ENCODE measurements at regions not wholly inside any gene's neighbourhood (a gene's known extent, or its start where the extent isn't known, plus 50 kb on each side); places are given as distances from the start of the nearest gene placed in this dataset.

DNA sequence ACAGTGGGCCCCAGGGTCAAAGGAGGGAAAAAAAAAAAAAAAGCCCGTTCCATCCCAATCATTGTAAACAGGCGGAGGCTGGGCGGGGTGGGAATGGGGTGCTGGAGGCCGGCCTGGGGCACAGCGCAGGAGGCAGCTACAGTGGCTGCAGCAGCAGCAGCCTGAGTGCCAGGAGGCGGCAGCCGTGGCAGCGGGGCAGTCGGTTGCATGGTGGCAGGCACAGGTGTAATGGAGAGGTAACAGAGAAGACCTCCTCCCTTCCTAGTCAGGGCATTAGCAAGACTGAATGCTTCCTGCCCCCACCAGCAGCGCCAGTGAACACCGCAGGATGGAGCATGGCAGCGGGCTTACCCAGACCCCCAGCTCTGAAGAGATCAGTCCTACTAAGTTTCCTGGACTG lies 279.1 kb upstream of the TTC14 start:
- TF ChIP-seq, protein P1, sequence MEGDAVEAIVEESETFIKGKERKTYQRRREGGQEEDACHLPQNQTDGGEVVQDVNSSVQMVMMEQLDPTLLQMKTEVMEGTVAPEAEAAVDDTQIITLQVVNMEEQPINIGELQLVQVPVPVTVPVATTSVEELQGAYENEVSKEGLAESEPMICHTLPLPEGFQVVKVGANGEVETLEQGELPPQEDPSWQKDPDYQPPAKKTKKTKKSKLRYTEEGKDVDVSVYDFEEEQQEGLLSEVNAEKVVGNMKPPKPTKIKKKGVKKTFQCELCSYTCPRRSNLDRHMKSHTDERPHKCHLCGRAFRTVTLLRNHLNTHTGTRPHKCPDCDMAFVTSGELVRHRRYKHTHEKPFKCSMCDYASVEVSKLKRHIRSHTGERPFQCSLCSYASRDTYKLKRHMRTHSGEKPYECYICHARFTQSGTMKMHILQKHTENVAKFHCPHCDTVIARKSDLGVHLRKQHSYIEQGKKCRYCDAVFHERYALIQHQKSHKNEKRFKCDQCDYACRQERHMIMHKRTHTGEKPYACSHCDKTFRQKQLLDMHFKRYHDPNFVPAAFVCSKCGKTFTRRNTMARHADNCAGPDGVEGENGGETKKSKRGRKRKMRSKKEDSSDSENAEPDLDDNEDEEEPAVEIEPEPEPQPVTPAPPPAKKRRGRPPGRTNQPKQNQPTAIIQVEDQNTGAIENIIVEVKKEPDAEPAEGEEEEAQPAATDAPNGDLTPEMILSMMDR (IDR thresholded peaks at IDR 0.05) = no peak
- TF ChIP-seq POLR2AphosphoS5 (IDR thresholded peaks at IDR 0.05) = no peak
- no peak for TF ChIP-seq POLR2A (IDR thresholded peaks at IDR 0.05)
